Endothelial cell of umbilical vein (primary cell): ENCODE measurements at regions not wholly inside any gene's neighbourhood (a gene's known extent, or its start where the extent isn't known, plus 50 kb on each side); places are given as distances from the start of the nearest gene placed in this dataset.

Experiments used
- EZH2 ChIP-seq: IDR thresholded peaks from 2 replicates; pipeline ENCODE4 v1.6.1; 2012; ENCODE audit warnings: borderline replicate concordance, low read depth, mild to moderate bottlenecking, moderate library complexity, low read length, inconsistent platforms; ENCODE audit not compliant: severe bottlenecking
- FOS ChIP-seq: IDR thresholded peaks from 2 replicates; pipeline ENCODE4 v1.6.1; 2011; ENCODE audit warnings: mild to moderate bottlenecking, low read length, moderate library complexity, borderline replicate concordance; ENCODE audit not compliant: insufficient read depth
- GATA2 ChIP-seq: IDR thresholded peaks from 2 replicates; pipeline ENCODE4 v1.7.0; 2011; ENCODE audit warnings: low read depth, mild to moderate bottlenecking, moderate library complexity, mixed read lengths, low read length; ENCODE audit not compliant: insufficient read length, insufficient read depth
- JUN ChIP-seq: IDR thresholded peaks from 2 replicates; pipeline ENCODE4 v1.6.1; 2011; ENCODE audit warnings: borderline replicate concordance, low read depth; ENCODE audit not compliant: insufficient read length, insufficient read depth
- MYC ChIP-seq: IDR thresholded peaks from one replicate; pipeline ENCODE4 v1.6.1; 2011; ENCODE audit warnings: mild to moderate bottlenecking, low read depth, low read length
- POLR2A ChIP-seq: IDR thresholded peaks from 2 replicates; pipeline ENCODE4 v1.6.1; 2012; ENCODE audit warnings: low read depth, mild to moderate bottlenecking, control low read depth, low read length
- POLR2AphosphoS5 ChIP-seq: IDR thresholded peaks from 2 replicates; pipeline ENCODE4 v1.6.1; 2012; ENCODE audit warnings: low read depth, mild to moderate bottlenecking, control low read depth, low read length, moderate library complexity; ENCODE audit not compliant: insufficient read depth
- TF ChIP-seq, protein P1 (sequence below), 2 donors: IDR thresholded peaks; 1 replicate in 1 of 2; 2 replicates in 1 of 2; pipeline ENCODE4 v1.5.1; 2011; ENCODE audit warnings: low read length in 2 of 2, mild to moderate bottlenecking in 2 of 2, moderate library complexity in 2 of 2, control low read depth in 1 of 2, inconsistent platforms in 1 of 2, low read depth in 1 of 2; ENCODE audit not compliant: insufficient read depth in 1 of 2; ENCODE audit errors: extremely low read depth in 1 of 2
- TF ChIP-seq, protein P2 (sequence below): IDR thresholded peaks from 2 replicates; pipeline ENCODE4 v1.6.1; 2011; ENCODE audit not compliant: insufficient read depth, insufficient read length

DNA sequence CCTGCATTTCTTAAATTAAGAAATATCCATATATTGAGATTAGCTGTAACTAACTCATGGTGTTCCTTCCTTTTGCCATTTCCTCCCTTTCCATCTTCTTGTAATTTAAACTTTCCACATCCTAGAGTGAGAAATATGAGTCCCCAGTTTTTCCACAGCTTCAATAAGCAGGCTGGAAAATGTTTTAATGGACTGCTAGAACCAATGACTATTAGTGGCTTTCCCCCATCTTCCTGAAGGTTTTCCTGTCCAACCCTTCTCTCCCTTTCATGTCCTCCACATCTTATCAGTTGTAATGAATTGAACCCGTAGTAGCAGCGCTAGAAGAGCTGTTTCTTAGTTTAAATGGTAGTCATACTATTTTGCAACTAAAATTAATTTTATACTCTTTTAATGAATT is 145.7 kb downstream of the AHR start:
- TF ChIP-seq, protein P1, sequence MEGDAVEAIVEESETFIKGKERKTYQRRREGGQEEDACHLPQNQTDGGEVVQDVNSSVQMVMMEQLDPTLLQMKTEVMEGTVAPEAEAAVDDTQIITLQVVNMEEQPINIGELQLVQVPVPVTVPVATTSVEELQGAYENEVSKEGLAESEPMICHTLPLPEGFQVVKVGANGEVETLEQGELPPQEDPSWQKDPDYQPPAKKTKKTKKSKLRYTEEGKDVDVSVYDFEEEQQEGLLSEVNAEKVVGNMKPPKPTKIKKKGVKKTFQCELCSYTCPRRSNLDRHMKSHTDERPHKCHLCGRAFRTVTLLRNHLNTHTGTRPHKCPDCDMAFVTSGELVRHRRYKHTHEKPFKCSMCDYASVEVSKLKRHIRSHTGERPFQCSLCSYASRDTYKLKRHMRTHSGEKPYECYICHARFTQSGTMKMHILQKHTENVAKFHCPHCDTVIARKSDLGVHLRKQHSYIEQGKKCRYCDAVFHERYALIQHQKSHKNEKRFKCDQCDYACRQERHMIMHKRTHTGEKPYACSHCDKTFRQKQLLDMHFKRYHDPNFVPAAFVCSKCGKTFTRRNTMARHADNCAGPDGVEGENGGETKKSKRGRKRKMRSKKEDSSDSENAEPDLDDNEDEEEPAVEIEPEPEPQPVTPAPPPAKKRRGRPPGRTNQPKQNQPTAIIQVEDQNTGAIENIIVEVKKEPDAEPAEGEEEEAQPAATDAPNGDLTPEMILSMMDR (IDR thresholded peaks at IDR 0.05; ENCODE audit: extremely low read depth in 1 of 2, insufficient read depth in 1 of 2, low read depth in 1 of 2, low read length in 2 of 2) = no peak
- TF ChIP-seq JUN = no peak
- no peak for TF ChIP-seq POLR2AphosphoS5
- TF ChIP-seq, protein P2, sequence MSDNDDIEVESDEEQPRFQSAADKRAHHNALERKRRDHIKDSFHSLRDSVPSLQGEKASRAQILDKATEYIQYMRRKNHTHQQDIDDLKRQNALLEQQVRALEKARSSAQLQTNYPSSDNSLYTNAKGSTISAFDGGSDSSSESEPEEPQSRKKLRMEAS = no peak
- no peak for TF ChIP-seq EZH2
- no peak for TF ChIP-seq MYC
- no peak for TF ChIP-seq GATA2
- TF ChIP-seq POLR2A = no peak
- no peak for TF ChIP-seq FOS
